MV-4-11 (cell line): ENCODE measurements at regions not wholly inside any gene's neighbourhood (a gene's known extent, or its start where the extent isn't known, plus 50 kb on each side); places are given as distances from the start of the nearest gene placed in this dataset.
A peak's percentile ranks its signal among the peaks of the same experiment; 100 is the strongest.
"Not testable (repeated sequence)": the region's sequence is repeated elsewhere in the genome, so short reads cannot be mapped to it uniquely, and the experiment has no call there.

Experiments
- DNase-seq: peaks from one replicate; lab custom pipeline; 2025; lab: John Stamatoyannopoulos, UW

DNA sequence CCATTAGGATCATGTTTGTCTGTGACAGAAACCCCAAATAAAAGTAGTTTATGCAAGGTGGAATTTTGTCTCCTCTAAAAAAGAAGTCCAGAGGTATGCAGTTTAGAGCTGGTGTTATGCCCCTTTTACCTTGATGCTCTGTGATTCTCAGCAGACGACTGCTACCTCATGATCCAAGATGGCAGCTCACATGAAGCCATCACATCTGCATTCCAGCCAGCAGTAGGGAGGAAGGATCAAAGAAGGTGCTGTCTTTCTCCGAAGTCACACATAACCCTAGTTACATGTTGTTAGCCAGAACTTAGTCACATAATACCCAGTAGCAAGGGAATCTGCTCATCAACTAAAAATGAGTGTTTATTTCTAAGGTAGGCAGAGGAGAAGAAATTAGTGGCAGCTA, 135.7 kb upstream of the HS3ST2 start:
- DNase-seq, result no peak

DNA sequence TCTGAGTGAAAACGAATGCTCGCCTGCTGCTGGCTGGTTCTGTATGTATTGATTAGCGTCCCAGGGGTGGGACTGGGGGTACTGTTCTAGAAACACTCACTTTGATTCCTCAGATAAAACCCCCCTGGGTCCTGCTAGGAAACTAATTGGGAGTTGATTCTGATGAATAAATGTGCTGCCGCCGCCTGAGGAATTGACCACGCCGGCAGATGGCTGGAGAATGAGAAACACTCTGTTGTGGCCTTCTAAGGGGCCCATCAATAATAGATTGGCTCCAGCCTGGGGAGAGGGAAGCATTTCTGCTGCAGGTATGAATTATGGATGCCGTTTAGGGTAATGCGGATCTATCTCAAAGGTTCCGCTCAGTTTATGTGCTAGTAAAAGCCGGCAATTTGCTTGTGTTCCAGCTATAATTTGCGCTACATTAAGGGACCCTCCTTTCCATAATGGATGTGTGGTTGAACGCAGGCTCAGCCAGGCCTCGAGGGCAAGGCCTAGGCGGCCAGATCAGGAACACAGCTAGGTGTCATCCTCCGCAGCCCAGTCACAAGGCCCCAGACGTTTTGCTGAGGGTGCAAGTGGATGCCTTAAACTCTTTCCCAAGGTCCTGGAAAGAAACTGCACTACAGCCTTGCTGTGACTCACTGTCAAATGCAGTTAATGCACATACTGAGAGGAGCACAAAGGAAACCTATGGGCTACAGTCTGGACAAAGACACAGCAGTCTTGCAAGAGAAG, 132.2 kb upstream of the HS3ST2 start:
- no peak for DNase-seq

DNA sequence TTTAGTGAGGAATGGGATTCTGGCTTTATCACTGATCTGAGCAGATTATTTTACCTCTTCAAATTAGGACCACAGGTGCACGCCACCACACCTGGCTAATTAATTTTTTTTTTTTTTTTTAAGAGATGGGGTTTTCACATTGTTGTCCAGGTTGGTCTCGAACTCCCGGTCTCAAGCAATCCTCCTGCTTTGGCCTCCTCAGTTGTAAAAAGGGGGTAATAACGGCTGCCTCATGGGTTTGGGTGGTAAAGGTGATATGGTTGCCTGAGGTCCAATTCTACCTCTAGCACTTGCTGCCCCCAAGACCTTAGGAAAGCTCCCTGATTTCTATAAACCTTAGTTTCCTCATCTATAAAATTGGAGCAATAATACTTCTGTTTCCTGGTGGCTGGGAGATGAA, 130.7 kb upstream of the HS3ST2 start:
- DNase-seq, result no peak

DNA sequence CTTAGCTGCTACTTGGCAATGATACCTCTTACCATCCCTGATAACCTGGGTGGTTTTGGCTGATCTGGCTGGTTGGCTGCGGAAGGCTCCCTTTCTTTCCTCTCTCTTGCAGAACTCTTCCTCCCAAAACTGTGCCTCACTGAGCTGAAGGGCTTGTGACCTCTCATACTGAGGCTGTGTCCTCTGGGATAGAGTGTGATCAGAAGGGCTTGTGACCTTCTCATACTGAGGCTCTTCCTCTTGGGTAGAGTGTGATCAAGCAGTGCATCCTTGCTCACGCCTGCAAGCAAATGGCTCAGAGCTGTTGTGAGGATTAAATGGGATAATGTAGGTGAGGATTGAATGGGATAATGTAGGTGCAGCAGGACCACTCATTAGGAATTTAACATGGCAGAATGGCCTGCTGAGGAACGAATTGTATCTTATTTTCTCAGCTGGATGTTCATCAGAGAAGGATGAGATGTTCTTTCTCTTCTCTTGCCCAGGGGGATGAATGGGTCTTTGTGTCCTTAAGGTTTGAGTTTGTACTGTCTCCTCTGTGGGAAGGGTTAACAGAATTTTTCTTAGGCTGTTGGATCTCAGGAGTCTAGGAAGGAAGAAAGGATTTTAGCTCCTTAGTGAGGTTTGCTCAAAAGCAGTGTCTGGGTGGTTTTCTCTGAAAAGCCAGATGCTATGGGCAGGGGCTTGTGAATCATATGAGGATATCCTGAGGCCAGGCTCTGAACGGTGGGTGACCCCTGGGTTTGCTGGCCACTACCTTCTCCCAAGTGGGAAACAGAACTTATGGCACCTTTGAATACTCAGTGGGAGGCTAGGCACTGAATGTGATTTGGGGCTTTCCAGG, 130.0 kb upstream of the HS3ST2 start:
- DNase-seq, result no peak

DNA sequence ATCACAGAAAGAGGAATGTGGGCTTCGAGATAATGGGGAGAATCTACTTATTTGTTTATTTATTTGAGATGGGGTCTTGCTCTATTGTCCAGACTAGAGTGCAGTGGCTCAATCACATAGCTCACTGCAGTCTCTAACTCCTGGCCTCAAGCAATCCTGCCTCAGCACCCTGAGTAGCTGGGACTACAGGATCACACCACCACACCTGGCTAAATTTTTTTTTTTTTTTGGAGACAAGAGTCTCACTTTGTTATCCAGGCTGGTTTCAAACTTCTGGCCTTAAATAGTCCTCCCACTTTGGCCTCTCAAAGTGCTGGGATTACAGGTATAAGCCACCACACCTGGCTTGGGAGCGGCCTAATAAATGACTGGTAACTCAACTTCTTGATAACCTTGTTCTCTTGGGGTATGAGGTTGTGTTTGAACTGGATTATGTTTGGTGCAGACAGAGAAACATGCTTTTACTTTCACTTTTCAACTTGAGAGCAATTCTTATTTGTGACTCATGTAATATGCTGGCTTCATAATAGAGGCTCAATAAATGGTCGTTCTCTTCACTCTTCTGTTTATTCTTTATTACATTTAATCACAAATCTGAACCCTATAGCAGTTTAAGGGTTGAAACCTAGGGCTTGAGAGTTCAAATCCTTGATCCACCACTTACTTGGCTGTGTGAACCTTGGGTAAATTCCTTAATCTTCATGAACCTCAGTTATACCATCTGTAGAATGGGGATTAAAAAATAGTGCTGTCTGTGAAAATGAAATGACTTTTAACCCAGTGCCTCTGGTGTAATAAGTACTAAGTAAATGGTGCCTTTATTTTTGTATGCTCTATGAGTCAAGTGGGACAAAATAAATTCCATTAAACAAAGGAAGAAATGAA, 129.1 kb upstream of the HS3ST2 start:
- DNase-seq, result no peak

DNA sequence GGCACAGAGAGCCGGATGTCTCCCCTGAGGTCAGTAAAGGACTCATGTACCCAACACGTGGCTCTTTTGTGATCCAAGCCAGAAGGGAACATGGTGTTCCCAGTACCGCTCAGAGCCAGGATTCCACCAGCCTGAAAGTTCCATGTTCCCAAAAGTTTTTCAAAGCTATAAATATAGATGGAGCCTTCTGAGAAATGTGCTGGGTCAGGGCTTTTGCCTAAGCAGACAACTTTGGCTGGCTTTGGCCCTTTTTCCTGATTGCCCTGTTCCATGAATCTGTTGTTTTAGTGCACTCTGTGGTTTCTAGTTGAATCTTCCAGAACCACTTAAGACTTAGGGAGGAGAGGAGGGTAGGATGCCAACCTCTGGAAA, 128.5 kb upstream of the HS3ST2 start:
- DNase-seq, result no peak

DNA sequence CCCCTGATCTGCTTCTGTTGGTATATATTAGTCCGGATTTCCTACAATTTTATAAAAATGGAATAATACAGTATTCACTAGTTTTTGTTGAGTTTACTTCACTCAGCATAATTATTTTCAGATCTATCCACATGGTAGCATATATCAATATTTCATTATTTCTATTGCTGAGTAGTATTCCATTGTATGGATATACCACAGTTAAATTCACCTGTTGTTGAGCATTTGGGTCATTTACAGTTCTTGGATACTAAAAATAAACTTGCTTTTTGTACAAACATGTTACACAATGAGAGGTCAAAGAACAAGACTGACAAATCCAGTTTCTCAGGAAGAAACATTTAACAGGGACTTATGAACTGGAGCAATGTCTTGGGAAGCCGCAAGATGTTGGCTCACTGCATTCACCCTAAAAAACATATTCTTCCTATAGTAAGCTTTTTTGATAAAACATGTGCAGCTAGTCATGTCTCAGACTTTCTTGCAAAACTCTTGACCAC, 126.9 kb upstream of the HS3ST2 start:
- no peak for DNase-seq

DNA sequence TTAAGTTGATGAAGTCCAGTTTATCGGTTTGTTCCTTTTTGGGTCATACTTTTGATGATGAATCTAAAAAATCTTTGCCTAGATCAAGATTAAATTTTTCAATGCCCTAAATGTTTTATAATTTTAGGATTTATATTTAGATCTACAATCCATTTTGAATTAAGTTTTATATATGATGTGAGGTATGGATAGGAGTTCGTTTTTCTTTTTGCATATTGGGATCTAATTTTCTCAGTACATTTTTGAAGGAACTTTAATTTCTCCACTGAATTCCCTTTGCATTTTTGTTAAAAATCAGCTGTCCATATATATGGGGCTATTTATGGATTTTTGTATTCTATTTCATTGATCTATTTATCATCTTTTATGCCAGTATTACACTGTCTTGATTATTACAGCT, 125.5 kb upstream of the HS3ST2 start:
- no peak for DNase-seq

DNA sequence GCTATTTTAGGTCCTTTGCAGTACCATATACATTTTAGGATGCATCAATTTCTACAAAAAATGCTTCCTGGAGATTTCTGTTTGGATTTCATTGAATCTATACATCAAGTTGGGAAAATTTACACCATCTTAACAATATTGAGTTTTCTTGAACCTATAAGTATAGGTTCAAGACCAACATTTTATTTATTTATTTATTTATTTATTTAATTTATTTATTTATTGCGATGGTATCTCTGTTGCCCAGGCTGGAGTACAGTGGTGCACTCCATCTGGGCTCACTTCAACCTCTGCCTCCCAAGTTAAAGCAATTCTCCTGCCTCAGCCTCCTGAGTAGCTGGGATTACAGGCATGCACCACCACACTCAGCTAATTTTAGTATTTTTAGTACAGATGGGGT, 125.0 kb upstream of the HS3ST2 start:
- no peak for DNase-seq

DNA sequence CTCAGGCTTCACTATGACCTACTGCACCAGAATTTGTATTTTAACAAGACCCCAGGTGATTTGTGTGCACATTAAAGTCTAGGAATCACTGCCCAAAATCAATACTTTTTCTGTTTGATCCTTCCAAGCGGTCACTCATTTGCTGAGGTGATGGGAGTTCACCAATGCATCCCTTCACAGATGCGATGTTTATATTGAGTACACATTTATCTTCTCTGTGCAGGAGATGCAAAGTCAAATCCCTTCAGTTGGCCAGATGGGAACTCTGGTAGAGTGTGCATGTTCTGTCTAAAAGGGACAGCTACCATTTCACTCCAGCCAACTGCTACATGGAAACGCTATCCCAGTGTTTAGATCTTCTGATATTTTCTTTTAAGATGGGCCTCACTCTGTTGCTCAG, 122.6 kb upstream of the HS3ST2 start:
- no peak for DNase-seq

DNA sequence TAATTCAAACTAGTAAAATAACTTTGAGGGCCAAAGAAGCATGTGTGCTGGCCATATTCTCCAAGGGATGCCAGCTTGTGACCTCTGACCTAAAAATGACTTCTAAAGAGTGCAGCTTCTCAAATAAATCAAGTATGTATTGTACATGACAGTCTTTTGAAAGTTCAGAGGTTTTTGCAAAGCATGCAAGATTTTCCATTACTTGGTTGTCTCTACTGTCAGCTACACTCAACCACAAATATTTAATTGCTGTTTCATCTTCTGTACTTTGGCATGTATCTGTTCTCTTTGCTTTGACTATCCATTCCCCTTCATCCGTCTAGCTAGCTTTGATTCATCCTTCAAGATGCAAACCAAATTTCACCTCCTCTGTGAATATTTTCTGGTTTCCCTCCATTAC, 121.9 kb upstream of the HS3ST2 start:
- DNase-seq, result no peak

DNA sequence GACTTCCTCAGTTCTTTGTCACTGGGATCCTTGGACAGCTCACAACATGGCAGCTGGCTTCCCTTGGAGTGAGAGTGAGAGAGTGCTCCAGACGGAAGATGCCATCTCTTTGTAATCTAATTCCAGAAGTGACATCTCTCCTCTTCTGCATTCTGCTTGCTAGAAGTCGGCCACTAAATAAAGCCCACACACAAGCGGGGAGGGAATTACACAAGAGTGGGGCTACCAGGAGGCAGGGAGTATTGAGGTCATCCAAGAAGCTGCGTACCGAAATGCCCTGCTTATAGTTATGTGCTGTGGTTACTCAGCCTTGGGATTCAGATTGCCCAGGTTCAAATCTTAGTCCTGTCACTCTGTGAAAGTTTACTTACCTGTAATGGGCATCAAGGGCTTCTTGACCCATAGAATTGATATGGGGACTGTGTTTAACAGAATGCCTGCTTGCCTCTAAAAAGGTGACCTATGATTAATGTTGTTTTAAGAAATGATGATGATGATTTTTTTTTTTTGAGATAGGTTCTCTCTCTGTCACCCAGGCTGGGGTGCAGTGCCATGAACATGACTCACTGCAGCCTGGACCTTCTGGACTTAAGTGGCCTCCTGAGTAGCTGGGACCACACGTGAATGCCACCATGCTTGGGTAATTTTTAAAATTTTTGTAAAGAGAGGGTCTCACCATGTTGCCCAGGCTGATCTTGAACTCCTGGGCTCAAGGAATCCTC, 120.9 kb upstream of the HS3ST2 start:
- peak; percentile 32 for DNase-seq

DNA sequence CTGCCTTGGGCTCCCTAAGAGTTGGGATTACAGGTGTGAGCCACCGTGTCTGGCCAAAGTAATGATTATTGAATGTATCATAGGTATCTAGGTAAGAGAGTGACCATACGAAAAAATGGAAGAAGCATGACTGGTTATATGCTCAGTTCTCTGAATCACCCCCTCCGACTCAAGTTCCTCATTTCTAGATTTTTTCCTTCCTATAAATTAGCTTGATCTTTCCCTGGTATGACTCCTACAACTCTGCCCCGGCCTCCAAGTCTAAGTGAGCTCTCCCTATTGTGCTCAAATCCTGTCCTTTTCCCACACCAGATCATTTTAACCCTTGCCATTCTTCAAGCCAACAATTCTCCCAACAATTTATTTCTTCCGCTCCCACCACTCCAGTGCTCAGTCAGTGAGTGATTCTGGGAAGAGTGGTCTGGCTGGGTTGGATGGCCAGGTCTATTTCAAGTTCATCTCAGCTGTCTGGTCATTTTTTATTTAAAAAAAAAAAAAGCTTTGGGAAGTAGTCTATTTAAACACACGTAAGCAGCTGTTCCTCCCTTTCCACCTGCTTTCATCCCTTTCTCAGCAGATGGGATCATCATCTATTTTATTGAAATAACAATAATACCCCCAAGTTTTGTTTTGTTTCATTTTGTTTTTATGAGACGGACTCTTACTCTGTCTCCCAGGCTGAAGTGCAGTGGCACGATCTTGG, 120.2 kb upstream of the HS3ST2 start:
- DNase-seq, result peak; percentile 55

DNA sequence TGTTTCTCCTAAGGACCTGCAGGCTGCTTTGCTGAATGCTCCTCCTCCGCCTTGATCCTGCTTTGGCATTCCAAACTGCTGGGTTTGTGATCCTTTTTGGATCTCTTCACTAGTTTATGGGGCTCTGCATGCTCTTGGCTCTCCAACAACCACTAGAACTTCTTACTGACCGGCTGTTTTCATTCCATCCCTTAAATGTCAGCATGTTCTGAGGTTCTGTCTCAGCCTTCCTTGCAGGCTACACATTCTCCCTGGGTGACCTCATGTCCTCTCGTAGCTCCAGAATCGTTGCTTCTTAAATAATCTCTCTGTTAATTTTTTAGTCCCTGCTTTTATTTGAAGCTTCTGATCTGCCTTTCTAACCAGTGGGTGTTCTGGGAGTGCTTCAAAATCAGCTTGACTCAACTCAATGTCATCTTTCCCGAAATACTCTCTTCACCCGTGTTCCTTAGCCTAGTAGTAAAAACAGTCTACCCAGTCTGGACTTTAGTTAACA, 119.0 kb upstream of the HS3ST2 start:
- no peak for DNase-seq

DNA sequence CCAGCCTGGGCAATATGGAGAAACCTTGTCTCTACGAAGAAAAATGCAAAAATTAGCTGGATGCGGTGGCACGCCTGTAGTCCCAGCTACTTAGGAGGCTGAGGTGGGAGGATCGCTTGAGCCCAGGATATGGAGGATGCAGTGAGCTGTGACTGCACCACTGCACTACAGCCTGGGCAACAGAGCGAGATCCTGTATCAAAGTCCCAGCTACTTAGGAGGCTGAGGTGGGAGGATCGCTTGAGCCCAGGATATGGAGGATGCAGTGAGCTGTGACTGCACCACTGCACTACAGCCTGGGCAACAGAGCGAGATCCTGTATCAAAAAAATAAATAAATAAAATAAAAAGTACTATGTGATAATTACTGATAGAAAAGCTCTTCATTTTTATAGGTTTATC, 118.2 kb upstream of the HS3ST2 start:
- DNase-seq, result not testable (repeated sequence)

DNA sequence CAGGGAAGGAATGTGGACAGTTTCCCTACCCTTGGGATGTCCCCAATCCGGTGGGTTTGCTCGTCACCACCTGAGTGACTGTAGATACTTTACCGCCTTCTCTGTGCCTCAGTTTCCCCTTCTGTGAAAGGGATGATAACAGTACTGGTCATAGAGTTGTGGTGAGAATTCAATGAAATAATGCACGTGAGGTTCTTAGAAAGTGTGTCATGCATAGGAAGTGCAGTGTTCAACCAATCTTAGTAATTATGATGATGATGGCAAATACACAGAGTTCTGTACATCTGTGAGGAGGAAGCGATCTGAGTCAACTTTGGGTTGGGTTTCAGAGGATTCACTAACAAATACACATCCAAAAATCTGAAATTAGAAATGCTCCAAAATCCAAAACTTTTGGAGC, 114.6 kb upstream of the HS3ST2 start:
- no peak for DNase-seq

DNA sequence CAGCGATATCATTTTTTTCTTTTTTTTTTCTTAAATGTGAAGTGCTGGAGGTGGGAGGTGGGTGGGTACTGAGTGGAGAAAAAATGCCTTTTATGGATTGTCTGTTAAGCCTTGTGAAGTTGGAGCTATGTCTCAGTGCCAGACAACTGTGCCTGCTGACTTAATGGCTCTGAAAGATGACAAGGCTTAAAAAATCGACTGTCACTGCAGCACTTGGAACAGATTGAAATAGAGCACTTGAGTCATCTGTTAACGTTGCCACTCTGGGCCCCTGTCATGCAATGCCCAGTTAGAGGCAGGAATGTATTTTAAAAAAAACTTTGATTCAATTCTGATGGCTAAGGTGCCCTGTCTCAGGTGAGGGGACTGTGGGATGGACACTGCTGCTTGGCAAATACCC, 108.2 kb upstream of the HS3ST2 start:
- DNase-seq, result no peak

DNA sequence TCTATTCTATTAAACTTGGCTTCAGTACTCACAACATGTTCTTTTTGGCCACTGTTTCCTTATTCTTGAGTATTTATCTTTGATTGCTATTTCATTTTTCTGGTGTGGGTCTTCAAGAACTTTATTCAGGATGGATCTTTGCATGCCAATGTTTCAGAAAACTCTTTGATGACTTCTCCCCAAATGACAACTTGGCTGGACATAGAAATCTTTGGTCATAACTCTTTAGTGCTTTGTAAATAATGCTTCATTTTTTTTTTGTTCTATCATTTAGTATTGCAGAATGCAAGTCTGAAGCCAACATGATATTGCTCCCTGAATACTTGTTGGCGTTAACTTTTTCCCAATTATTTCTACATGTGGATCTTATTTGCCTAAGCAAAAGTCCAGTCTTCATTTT, 103.6 kb upstream of the HS3ST2 start:
- DNase-seq, result no peak

DNA sequence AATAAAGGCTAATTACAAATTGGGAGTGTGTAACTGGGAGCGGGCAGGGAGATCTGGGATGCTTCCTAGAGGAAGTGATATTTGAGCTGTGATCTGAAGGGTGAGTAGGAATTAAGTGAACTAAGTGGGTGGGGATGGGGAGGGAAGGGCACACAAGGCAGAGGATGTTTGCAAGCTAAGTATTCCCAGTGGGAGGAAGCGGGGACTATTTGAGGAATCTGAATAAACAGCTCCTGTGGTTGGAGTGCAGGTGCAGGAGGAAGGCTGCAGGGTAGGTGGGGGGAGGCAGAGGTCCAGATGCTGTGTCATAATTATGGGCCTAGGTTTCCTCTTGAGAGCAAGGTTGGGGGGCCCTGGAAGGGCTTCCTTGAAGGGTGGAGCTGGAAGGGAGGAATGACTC, 102.1 kb upstream of the HS3ST2 start:
- DNase-seq, result no peak

DNA sequence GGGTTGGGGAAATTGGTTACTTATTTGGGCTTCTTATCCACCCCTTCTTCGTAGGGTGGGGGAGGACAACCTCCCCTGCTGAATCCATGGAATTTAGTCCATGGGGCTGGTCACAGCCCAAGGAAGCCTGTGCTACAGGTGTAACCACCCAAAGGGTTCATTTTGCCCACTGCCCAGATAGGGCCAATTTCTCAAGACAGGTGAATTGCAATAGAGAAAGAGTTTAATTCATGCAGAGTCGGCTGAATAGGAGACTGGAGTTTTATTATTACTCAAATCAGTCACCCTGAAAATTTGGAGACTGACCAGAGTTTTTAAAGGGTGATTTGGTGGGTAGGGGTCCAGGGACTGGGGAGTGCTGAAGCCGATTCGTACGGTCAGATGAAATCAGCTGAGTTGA, 101.5 kb upstream of the HS3ST2 start:
- no peak for DNase-seq

DNA sequence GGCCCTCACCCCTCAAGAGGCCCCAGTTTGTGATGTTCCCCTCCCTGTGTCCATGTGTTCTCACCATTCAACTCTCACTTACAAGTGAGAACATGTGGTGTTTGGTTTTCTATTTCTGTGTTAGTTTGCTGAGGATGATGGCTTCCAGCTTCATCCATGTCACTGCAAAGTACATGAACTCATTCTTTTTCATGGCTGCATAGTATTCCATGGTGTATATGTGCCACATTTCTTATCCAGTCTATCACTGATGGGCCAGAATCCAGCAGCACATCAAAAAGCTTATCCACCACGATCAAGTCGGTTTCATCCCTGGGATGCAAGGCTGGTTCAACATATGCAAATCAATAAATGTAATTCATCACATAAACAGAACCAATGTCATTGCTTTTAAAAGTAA, 95.4 kb upstream of the HS3ST2 start:
- not testable (repeated sequence) for DNase-seq
